ENCODE measurements at regions not wholly inside any gene's neighbourhood (a gene's known extent, or its start where the extent isn't known, plus 50 kb on each side); places are given as distances from the start of the nearest gene placed in this dataset.

- no peaks in the 10 kb centered on the region; the same call in 1 of the 2 replicates for H3K9me3 ChIP-seq (ENCODE audit: control insufficient read depth, insufficient read depth, low read length)
- no peak for DNase-seq (ENCODE audit: low read depth, low spot score)
- no peak overlapping the region for H3K27ac ChIP-seq (ENCODE audit: low read depth, low read length)
- TF ChIP-seq CTCF (IDR thresholded peaks at IDR 0.05; ENCODE audit: low read depth, low read length) = no peak
- CTCF ChIA-PET = no interaction called here
- no peak overlapping the region for H3K4me3 ChIP-seq (ENCODE audit: low read depth, low read length)
- POLR2A ChIA-PET = no interaction called here
- H3K27me3 ChIP-seq (ENCODE audit: control insufficient read depth, insufficient read depth, low read length) = peaks cover 8% of the 10 kb centered on the region
These were observed 173.3 kb upstream of the GLI2 start for GRCh38 chr2:120562218-120563005.

- TF ChIP-seq CTCF (IDR thresholded peaks at IDR 0.05; ENCODE audit: low read depth, low read length) = no peak
- no peak for DNase-seq (ENCODE audit: low read depth, low spot score)
- no peaks in the 10 kb centered on the region; the same call in 1 of the 2 replicates for H3K9me3 ChIP-seq (ENCODE audit: control insufficient read depth, insufficient read depth, low read length)
- H3K27ac ChIP-seq (ENCODE audit: low read depth, low read length) = no peak overlapping the region
- POLR2A ChIA-PET = no interaction called here
- peaks cover 9% of the 10 kb centered on the region for H3K27me3 ChIP-seq (ENCODE audit: control insufficient read depth, insufficient read depth, low read length)
- CTCF ChIA-PET = no interaction called here
- no peak overlapping the region for H3K4me3 ChIP-seq (ENCODE audit: low read depth, low read length)
These were observed 172.1 kb upstream of the GLI2 start for GRCh38 chr2:120563616-120564015.

- Histone ChIP-seq H3K27ac (ENCODE audit: low read depth, low read length) (no peak overlapping the region), H3K4me3 (ENCODE audit: low read depth, low read length) (no peak overlapping the region), H3K9me3 (ENCODE audit: control insufficient read depth, insufficient read depth, low read length) (no peaks in the 10 kb centered on the region; the same call in 1 of the 2 replicates), H3K27me3 (ENCODE audit: control insufficient read depth, insufficient read depth, low read length) (peaks cover 9% of the 10 kb centered on the region)
- ChIA-PET POLR2A (interaction anchor here (0.5 to 0.7 kb wide), 2 partner anchors 20 to 124 kb away, joined by 3 read pairs; no protein-coding TSS in a partner anchor), CTCF (interaction anchor here (1.5 kb wide), 1 partner anchor 11 kb away, joined by 5 read pairs; no protein-coding TSS in a partner anchor)
- no peak for TF ChIP-seq CTCF (IDR thresholded peaks at IDR 0.05; ENCODE audit: low read depth, low read length)
- no peak for DNase-seq (ENCODE audit: low read depth, low spot score)
These were observed 171.2 kb upstream of the GLI2 start for GRCh38 chr2:120564213-120565094.

- POLR2A ChIA-PET = interaction anchor here (0.5 to 0.7 kb wide), 2 partner anchors 19 to 123 kb away, joined by 3 read pairs; no protein-coding TSS in a partner anchor
- no peak for TF ChIP-seq CTCF (IDR thresholded peaks at IDR 0.05; ENCODE audit: low read depth, low read length)
These were observed 170.6 kb upstream of the GLI2 start for GRCh38 chr2:120565095-120565460.

More at GRCh38 chr2:120565095-120565460, 170.6 kb upstream of the GLI2 start:
- peaks cover 11% of the 10 kb centered on the region for H3K27me3 ChIP-seq (ENCODE audit: control insufficient read depth, insufficient read depth, low read length)
- no peaks in the 10 kb centered on the region; the same call in 1 of the 2 replicates for H3K9me3 ChIP-seq (ENCODE audit: control insufficient read depth, insufficient read depth, low read length)
- CTCF ChIA-PET = interaction anchor here (1.5 kb wide), 1 partner anchor 12 kb away, joined by 5 read pairs; no protein-coding TSS in a partner anchor
- H3K4me3 ChIP-seq (ENCODE audit: low read depth, low read length) = no peak overlapping the region
- no peak for DNase-seq (ENCODE audit: low read depth, low spot score)
- H3K27ac ChIP-seq (ENCODE audit: low read depth, low read length) = no peak overlapping the region

Data from AG04450 (cell line).